Colon (tissue), 2 donors: ENCODE measurements at regions not wholly inside any gene's neighbourhood (a gene's known extent, or its start where the extent isn't known, plus 50 kb on each side); places are given as distances from the start of the nearest gene placed in this dataset.
"Not testable (repeated sequence)": the region's sequence is repeated elsewhere in the genome, so short reads cannot be mapped to it uniquely, and the experiment has no call there.

Experiments used
- FAIRE-seq: peaks from 2 replicates; lab custom pipeline; 2012; peaks lifted over from hg19 to GRCh38; lab: Jason Lieb, UNC
- donor health status: control.
- donor health status: control.

GRCh38 chr9:2395814-2396612 lies 225.6 kb upstream of the VLDLR start:
- FAIRE-seq, result no peak

DNA sequence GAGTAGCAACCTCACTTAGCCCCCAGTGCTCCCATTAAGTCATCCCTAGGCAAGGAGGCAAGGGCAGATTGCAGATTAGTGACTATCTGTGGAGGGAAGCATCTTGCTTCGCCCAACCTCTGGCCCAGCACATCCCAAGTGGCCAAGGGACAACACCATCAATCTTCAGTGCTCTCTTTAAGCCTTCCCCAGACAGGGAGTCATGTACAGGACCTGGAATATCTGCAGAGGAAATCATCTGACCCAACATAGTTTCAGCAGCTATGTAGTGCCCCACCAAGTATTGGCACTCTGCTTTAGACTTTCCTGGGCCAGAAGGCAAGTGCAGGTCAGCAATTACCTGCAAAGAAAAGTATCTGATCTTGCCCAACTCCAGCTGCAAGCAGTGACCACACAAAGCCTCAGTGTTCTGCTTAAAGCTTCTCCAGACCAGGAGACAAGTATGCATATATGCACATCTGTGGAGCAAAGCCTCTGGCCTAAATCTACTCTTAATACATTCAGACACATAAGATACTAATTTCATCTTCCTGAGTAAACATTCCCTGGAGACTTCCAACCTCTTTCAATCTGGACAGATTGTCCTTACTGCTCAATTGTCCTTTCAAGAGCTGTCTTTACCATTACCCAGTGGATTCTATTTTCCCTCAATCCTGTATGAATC lies 224.8 kb upstream of the VLDLR start:
- FAIRE-seq, result no peak

- not testable (repeated sequence) for FAIRE-seq
Observed at GRCh38 chr9:2397875-2398274, 223.7 kb upstream of the VLDLR start.

GRCh38 chr9:2401746-2402145 lies 219.8 kb upstream of the VLDLR start:
- FAIRE-seq, result not testable (repeated sequence)

GRCh38 chr9:2403701-2404100 lies 217.9 kb upstream of the VLDLR start:
- FAIRE-seq, result no peak

DNA sequence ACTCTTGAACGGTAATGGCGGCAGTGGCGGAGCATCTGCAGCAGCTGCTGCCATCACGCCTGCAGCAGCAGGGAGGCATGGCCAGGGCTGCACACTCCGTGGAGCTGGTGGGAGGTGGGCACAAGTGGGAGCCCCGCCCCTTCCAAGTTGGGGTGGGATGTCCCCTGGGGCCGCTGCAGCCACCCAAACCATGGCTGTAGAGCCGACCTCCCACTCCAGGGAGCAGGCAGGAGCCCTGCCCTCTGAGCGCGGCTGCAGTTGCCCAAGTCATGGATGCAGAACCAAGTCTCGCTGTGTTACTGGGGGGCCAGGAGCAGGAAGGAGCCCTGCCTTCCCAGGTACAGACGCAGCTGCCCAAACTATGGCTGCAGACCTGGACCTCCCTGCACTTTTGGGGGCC lies 215.3 kb upstream of the VLDLR start:
- no peak for FAIRE-seq

GRCh38 chr9:2407450-2407849 lies 214.1 kb upstream of the VLDLR start:
- no peak for FAIRE-seq

- FAIRE-seq, result no peak
Observed at GRCh38 chr9:2411459-2412215, 209.9 kb upstream of the VLDLR start.

- no peak for FAIRE-seq
Observed at GRCh38 chr9:2413160-2413805, 208.3 kb upstream of the VLDLR start.

GRCh38 chr9:2414465-2414864 lies 207.1 kb upstream of the VLDLR start:
- no peak for FAIRE-seq

DNA sequence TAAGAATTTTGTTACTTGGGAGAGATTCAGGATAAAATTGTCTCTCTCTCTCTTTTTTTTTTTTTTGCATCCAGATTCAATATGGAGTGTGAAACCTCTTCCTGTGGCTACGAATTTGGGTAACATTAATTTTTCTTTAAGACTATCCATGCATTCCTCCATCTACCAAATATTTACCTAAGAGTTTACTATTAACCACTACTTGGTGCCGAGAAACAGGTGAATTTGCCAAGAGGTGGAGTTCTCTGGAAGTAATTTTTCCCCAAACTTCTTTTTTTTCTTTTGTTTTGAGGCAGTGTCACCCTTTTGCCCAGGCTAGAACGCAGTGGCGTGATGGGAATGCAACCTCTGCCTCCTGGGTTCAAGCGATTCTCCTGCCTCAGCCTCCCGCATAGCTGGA lies 206.3 kb upstream of the VLDLR start:
- no peak for FAIRE-seq

DNA sequence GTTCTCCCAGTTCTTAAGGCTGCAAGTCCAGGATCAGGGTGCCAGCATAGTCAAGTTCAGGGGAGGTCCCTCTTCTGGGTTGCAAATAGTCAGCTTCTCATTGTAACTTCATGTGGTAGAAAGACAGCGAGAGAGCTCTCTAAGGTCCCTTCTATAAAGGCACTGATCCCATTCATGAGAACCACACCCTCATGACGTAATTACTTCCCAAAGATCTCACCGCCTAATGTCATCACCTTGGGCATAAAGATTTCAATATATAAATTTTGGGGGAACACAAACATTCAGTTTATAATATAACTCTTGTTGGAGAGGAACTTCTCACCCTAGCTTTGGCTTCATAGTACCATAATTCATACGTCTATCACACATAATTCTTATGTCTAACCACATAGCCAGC lies 203.9 kb upstream of the VLDLR start:
- FAIRE-seq, result no peak

- no peak for FAIRE-seq
Observed at GRCh38 chr9:2418619-2419018, 203.0 kb upstream of the VLDLR start.

DNA sequence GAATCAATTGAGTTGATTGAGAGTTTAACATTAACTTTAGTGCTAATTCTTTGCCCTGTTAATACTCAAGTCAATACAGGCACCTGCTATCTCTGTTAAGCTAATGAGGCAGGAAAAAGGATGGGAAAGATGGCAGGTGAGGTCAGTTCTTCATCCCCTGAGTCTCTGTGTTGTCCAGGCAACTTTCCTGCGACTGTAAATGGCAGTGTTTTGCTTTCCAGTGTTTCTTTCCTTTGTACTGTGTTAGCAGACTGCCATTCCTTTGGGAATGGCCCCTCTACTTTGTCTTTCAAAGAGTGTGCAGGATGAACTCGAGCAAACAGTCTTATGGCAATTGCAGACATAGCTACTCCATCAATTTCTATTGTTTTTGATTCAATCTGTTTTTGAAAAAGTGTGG lies 202.2 kb upstream of the VLDLR start:
- FAIRE-seq, result no peak

GRCh38 chr9:2420543-2420942 lies 201.0 kb upstream of the VLDLR start:
- FAIRE-seq, result no peak

- no peak for FAIRE-seq
Observed at GRCh38 chr9:2424619-2425033, 197.0 kb upstream of the VLDLR start.

- FAIRE-seq, result no peak
Observed at GRCh38 chr9:2425676-2426075, 195.9 kb upstream of the VLDLR start.

GRCh38 chr9:2427120-2427891 lies 194.3 kb upstream of the VLDLR start:
- FAIRE-seq, result no peak

DNA sequence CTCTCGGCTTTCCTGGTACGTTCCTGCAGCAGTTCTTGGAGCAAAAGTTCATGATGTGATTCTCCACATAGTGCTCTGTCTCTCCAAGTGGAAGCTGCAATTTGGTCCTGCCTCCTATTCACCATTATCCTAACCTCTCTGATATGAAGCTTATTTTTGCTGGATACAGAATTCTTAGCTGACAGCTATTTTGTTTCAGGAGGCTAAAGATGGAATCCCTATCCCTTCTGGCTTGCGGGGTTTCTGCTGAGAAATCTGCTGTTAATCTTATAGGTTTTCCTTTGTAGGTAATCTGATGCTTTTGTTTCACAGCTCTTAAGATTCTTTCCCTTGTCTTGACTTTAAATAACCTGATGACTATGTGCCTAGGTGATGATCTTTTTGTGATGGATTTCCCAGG lies 181.6 kb upstream of the VLDLR start:
- no peak for FAIRE-seq

DNA sequence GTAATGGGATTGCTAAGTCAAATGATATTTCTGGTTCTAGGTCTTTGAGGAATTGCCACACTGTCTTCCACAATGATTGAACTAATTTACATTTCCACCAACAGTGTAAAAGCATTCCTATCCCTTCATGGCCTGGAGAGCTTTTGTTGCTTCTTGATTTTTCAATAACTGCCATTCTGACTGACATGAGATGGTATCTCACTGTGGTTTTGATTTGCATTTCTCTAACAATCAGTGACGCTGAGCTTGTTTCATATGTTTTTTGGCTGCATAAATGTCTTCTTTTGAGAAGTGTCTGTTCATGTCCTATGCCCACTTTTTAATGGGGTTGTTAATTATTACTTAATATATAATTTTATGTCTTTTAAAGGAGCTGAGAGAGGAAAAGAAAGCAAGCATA lies 177.7 kb upstream of the VLDLR start:
- not testable (repeated sequence) for FAIRE-seq

DNA sequence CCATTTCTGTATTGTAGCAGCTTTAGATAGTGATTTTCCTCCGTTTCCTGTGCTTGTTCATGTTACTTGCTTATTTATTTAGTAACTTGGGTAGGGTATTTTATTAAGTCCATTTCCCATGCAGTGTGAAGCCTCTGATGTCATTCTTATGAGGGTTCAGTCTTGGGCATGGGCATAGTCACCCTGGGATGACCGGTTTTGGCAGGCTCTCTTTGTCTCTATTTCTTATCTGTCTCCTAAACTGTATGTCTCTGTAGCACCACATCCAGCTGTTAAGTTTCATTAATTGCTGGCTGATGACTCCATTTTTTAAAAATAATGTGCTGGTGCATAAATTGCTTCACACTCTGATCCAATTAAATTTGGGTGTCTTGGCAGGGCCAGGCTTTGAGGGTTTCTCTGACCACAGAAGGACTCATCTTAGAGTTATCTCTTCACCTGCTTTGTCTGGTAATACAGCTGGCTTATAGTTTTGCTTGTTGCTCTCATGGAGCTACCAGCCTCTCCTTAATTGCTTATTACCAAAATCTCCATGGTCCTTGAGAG lies 173.3 kb upstream of the VLDLR start:
- FAIRE-seq, result no peak
